GM10248 (cell line): ENCODE measurements at regions not wholly inside any gene's neighbourhood (a gene's known extent, or its start where the extent isn't known, plus 50 kb on each side); places are given as distances from the start of the nearest gene placed in this dataset.

ENCODE experiments used
- CTCF ChIA-PET: fragments of 300-600 bp; sonication (Branson Sonifier 250); formaldehyde crosslinking; extraction: SDS; loops from one replicate; lab custom pipeline; 2021; ENCODE audit warnings: antibody characterized with exemption; lab: Yijun Ruan, JAX
- POLR2A ChIA-PET: fragments of 350-650 bp; sonication (Branson Sonifier 250); formaldehyde crosslinking; extraction: SDS; loops from one replicate; lab custom pipeline; 2020; ENCODE audit warnings: antibody characterized with exemption; lab: Yijun Ruan, JAX
- DNase-seq: peaks from one replicate; pipeline ENCODE4 v3.0.0; 2012; ENCODE audit errors: extremely low spot score
- CTCF ChIP-seq: IDR thresholded peaks from 2 replicates; pipeline ENCODE4 v1.5.1; 2012; ENCODE audit warnings: mild to moderate bottlenecking, low read depth; ENCODE audit errors: extremely low read depth, missing control alignments, control extremely low read depth

DNA sequence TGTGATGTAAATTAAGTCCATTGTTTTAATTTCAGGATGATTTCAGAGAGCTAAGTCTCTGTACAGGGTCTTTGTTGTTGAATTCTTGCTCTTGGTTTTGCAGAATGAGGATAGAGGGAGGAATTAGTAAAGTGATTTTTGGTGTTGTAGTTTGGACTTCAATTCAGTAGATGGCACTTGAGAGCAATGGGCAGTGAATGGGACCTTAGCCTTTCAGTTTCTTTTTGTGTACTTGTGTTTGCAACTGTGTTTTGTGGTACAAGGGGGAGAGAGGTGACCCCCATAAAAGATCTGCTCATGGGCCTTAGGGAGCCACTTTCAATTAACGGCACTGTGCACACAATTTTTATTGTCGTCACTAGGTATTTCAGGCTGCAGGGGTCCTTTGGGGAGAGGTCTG is 340.0 kb downstream of the DCAF12L2 start:
- no peak for TF ChIP-seq CTCF
- DNase-seq: no peak
- ChIA-PET POLR2A (no interaction called here), CTCF (no interaction called here)

DNA sequence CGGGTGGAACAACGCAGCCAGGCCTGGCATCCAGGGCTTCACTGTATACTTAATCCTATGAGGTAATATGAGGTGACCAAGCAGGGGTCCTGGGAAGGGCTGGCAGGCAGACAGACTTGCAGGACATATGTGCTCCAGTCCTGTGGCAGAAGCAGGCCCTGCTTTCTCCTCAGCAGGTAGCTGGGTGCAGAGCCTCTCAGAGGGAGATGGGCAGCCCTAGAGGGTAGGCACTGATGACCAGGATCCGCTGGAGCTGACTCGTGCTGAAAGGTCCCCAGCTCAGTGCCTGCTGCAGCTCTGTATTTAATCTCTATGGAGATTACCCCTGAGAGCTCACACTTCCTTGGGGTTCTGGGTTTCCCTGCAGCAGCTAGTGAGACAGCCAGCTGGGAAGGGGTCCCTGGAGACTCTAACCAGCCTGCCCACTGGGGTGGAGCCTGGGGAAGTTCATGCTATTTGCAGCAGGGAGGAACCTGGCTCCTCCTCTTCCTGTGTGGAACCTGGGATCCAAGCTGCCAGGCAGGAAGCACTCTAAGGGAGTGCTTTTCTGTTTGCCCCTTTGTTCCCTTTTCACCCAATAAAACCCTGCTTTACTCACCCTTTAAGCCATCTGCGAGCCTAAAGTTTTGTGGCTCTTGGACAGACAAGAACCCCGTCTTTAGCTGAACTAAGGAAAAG is 339.2 kb downstream of the DCAF12L2 start:
- TF ChIP-seq CTCF: no peak
- DNase-seq: no peak
- ChIA-PET CTCF (no interaction called here), POLR2A (no interaction called here)

- CTCF ChIA-PET: no interaction called here
- no peak for DNase-seq
- no peak for TF ChIP-seq CTCF
- POLR2A ChIA-PET: no interaction called here
Measured at GRCh38 chrX:125846271-125846670, 319.8 kb downstream of the DCAF12L2 start.

- ChIA-PET POLR2A (no interaction called here), CTCF (interaction anchor here (1.0 kb wide), 1 partner anchor 9 kb away, joined by 3 read pairs; no protein-coding TSS in a partner anchor)
- DNase-seq: no peak
- no peak for TF ChIP-seq CTCF
Measured at GRCh38 chrX:125850693-125851092, 315.4 kb downstream of the DCAF12L2 start.

DNA sequence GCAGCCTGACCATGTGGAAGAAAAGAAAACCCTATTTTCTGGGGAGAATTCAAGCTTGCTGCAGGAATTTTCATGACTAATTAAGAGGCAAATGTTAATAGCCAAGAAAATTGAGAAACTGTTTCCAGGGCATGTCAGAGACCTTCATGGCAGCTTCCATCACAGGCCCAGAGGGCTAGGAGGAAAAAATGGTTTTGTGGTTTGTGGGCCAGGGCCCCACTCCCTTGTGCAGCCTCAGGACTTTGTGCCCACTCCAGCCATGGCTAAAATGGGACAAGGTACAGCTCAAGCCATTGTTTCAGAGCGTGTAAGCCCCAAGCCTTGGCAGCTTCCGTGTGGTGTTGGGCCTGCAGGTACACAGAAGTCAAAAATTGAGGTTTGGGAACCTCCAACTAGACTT is 282.9 kb downstream of the DCAF12L2 start:
- POLR2A ChIA-PET: no interaction called here
- CTCF ChIA-PET: no interaction called here
- DNase-seq: no peak
- TF ChIP-seq CTCF: no peak

- DNase-seq: no peak
- no peak for TF ChIP-seq CTCF
- ChIA-PET CTCF (no interaction called here), POLR2A (no interaction called here)
Measured at GRCh38 chrX:125894947-125895346, 271.1 kb downstream of the DCAF12L2 start.
